HG03442 (cell line): ENCODE measurements at regions not wholly inside any gene's neighbourhood (a gene's known extent, or its start where the extent isn't known, plus 50 kb on each side); places are given as distances from the start of the nearest gene placed in this dataset.
A peak's percentile ranks its signal among the peaks of the same experiment; 100 is the strongest.
"Not testable (repeated sequence)": the region's sequence is repeated elsewhere in the genome, so short reads cannot be mapped to it uniquely, and the experiment has no call there.

Experiments used
- ATAC-seq: cut with Tn5 transposase; IDR thresholded peaks from one replicate; pipeline ENCODE4 v1.9.1; 2021; ENCODE audit warnings: mild to moderate bottlenecking, moderate library complexity; ENCODE audit not compliant: unreplicated experiment

DNA sequence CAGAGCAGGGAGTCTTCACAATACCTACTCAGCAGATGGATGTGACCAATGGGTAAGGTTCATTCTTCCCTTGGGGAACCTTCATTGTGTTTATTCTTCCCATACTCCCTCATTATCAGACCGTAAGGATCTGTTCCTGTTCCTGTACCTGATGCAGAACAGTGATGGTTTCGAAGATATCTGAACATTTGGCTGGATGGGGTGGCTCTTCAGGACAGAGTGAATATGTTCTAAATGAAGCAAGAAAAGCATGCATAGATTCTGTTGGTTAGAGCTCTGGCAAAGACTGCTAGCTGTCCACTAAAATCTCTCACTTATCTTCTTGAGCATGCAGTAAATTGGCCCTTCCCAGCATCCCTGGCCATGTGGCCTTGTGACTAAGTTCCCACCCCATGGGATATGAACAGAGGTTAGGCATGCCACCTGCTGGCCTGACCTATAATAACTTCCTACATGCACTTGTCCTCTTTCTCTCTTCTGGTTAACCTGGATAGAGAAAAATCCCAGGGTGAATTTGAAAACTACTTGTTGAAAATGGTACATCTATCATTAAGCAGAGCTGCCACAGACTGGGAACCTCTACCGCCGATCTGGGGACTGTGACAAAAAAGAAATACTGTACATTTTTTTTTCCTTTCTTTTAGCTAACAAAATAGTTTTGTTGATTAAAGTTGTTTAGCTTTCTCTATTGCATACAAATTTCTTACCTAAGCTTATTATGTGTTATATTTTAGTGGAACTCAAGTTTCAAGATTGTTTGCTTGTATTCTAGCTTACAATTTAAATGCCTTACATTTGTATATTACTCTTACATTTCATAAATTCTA is 60.0 kb upstream of the BANK1 start:
- peak; percentile 91 for ATAC-seq

DNA sequence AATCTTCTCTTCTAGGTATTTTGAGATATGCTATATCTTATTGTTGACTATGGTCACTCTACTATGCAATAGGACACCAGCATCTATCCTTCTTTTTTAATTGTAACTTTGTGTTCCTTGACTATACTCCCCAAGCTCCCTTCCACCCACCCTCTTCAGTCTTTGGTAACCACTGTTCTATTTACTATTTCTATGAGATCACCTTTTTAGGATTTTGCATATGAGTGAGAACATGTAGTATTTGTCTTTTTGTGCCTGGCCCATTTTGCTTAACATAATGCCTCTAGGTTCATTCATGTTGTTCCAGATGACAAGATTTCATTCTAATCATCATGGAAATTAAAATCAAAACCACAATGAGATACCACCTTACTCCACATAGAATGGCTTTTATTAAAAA is 63.3 kb upstream of the BANK1 start:
- no peak for ATAC-seq

DNA sequence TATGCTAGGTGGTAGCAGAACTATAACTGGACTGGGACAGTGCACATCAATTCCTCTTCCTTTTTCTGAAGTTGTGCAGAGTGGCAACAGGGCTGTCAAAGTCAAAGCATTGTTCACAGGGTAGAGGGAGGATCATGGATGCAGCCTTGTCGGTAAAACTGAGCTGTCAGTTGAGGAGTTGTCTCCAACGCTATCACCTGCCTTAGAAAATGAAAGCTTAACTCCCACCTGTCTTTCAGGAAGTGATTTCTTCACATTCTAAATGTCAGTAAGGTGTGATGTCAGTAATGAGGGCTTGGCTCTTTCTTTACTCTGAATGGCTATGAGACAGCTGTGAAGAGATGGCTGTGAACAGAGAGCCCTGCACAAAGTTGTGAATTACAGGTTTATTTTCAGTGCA is 66.4 kb upstream of the BANK1 start:
- ATAC-seq, result no peak

DNA sequence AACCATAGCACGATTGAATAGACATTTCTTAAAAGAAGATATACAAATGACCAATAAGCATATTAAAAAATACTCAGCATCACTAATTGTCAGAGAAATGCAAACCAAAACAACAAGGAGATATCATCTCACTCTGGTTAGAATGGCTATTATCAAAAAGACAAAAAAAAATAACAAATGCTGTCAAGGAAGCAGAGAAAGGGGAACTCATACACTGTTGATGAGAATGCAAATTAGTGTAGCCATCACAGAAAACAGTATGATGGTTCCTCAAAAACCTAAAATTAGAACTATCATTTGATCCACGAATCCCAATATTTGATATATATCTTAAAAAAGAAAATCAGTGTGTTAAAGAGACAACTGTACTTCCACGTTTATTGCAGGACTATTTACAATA is 71.7 kb upstream of the BANK1 start:
- ATAC-seq, result no peak

DNA sequence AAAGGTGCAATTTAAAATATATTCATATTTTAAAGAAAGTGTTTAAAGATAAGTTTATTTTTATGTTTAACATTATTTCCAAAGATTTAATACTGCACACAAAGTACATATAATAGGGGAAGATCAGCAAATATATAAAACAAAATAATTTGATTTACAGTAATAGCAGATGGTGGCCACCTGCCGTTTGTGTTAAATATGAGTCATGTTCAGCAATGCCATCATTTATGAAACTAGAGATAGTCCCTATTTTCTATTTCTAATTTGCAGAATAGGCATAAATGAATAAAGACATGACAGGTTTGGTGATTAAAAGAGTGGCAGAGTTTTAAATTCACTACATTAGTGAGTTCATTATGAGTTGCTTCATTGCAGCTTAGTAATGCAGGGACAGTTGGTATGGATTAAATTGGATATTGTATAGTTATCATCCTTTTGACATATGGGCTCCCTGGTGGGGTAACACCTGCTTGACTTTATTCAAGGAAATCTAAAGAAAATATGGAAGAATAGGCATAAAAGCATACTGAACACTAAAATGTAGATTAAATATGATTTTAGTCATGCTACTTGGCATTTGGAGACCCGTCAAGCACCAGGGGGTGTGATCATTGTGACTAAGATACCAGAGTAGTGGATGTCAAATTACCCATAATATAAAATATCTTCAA is 78.8 kb upstream of the BANK1 start:
- ATAC-seq, result no peak

DNA sequence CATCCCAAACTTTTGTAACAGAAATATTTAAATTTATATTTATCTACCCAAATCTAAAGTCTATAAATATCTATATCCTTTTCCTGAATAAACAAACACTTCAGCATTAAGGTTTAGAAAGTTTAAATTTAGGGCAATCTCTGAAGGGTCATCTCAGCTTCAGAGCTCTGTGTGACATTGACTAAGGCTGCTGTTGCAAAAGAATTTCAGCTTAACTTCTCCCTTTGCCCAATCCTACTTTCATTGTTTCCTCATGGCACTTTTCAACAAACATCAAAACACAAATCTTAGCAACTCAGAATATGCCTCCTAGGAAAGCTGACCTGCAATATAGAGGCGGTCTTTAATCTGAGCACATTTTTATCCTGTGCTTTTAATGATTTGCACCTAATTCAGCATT is 79.7 kb upstream of the BANK1 start:
- ATAC-seq, result no peak

DNA sequence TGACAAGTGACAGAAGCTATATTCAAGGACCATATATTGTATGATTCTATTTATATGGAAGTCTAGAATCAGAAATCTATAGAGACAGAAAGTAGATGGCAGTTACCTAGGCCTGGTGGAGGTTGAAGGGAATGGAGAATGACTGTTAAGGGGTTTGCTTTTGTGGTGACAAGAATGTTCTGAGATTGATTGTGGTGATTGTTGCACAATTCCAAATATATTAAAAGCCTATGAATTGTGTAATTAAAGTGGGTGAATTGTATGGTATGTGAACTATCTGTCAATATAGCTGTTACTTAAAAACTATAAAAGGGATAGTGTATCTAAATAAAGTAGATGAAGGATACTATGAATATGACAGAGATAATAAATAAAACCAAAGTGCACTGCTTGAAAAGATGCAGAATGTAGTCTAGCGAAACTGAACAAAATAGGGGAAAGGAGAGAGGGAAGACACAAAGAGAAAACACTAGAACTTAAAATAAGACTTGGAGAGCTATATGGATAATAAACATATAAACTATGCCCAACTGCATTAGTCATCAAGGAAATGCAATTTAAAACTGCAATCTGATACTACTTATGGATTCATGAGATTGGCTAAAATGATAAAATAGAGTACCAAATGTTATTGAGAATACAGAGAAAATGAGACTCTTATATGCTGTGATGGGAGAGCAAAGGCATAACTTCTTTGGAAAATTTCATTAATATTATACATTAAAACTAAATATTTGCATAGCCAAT is 82.1 kb upstream of the BANK1 start:
- ATAC-seq, result no peak

DNA sequence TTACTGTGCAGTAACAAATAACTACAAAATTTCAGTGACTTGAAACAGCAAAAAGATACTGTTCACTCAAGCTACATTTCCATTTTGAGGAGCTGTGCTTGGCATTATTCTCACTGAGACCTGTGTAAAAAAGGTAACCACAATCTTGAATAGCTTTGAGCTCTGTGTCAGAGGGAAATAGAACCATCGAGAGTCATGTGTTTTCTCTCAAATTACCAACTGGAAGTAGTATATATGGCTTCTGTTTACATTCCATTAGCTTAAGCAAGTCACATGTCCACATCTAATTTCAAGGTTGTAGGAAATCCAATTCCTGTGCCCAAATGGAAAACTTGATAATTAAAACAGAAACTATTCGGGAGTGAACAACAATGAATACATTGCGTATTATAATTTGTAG is 82.9 kb upstream of the BANK1 start:
- no peak for ATAC-seq

DNA sequence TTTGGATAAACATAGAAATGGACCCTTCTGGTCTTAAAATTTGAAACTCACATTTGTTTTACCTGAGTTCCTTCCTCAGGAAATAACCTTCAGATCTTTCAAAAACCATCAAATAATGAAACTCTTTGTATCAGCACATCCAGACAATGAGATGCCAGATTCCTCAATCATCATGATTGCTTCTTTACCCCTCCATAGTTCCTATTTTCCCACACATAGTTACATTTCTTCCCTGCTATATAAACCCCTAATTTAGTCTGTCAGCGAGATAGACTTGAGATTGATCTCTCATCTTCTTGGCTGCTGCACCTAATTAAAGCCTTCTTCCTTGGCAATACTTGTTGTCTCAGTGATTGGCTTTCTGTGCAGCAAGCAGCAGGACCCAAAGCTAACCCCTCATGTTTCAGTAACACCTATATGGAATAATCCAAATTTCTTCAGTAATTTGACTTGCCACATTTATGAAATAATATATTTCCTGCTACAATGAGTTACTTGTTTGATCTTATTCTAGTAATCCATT is 83.9 kb upstream of the BANK1 start:
- ATAC-seq, result no peak

DNA sequence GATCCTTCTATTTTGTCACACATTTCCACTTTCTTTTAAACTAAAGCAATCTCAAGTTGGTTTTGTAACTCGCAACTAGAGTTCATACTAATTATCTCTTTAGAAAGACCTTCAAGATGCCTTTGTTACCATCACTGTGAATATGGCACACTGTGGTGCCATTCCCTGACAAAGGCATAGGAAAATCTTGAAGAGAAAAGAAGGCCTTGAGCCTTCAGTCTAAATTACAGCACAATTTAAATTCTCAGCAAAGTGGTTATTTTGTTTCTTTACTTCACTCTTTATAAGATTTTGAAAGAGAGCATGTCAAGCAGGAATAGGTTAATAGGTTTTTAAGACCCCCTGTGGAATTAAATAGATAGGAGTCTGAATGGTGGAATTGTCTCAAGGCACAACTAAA is 89.0 kb upstream of the BANK1 start:
- no peak for ATAC-seq

DNA sequence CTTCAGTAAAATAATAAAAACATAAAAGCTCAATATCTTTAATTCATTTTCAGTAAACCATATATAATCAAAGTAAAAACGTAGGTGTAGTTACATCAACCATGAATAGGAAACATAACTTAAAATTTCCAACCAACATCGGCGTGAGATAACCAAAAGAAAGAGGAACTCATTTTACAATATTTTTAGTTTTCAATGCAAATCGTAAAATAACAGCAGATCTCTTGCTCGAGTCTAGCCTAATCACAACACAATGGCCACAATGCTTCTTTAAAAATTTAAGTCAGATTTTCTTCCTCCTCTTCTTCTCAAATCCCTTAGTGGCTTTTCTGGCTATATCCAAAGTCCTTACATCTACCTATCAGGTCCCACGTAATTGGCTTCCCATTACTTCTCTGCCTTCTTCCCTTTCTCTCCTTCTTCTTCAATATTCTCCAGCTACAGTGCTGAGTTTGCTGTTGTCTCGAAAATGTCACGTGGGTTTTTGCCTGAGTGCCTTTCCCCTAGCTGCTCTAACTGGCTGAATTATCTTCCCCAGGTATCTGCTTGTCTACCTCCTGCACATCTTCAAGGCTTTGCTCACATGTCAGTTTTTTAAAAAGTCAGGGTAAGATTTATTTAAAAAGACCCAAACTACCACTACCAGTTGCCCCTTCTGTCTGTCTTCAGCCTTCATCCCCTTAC is 90.9 kb upstream of the BANK1 start:
- ATAC-seq, result no peak

DNA sequence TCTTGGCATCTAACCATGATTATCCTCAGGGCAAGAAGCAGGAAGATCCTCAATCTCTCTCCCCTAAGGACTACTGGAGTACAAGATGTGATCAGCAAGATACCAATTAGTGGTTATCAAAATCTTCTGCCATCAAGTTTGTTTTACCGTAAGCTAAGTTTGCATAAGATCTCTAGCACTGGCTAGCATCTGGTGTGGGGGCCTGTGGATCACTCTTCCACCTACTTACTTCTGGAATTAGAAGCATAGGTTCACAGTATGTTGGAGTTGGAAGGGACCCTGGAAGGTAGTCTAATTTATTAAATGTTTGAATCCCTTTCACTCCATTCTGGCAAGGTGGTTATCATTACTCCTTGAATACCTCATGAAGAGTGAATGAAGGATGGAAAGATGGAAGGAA is 93.3 kb upstream of the BANK1 start:
- ATAC-seq, result no peak

DNA sequence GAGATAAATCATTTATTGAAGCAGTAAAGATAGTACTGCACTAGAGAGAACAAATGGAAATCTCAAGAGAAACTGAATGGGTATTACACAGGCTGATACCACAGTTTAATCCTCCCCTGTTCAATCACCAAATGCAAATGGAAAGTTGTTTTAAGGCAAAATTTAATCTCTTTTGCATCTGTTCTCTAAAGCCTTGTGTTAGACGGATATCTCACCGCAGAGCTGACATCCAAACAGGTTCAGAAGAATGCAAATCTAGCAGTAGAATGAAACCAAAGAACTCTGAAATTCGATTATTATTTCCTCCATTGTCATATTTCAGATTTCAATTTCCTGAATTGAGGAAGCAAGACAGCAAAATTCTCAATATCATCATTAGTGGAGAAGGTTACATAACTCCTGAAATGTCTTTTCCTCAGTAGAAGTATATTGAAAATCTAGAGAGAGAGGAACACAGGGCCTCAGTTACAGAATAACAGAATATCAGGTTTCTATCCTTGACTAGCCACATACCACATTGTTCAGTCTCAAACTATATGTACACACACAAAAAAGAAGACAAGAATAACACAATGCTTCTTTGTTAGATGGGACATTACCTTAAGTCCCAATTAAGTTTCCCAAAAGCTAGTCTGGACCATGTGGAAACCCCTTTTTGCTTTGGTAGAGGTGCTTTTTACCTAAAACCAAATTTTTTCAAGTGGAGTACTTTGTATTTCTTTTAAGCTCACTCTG is 94.1 kb upstream of the BANK1 start:
- ATAC-seq, result no peak

DNA sequence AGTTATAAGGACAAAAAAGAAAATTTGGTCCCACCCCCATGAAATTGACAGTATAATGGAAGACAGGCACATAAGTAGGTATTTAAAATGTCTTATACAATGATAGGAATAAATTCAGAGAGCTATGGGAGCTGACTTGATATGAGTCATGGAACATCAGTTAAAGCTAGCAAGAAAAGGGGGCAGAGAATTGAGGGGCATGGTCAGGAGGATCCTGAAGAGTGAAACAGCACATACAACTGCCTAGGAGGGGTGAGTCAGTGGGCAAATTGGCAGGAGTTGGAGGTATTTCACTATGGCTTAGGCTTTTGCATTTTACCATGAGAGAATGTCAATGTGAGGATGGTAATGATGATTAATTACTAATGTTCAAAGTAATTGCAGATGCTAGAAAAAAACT is 95.4 kb upstream of the BANK1 start:
- no peak for ATAC-seq

DNA sequence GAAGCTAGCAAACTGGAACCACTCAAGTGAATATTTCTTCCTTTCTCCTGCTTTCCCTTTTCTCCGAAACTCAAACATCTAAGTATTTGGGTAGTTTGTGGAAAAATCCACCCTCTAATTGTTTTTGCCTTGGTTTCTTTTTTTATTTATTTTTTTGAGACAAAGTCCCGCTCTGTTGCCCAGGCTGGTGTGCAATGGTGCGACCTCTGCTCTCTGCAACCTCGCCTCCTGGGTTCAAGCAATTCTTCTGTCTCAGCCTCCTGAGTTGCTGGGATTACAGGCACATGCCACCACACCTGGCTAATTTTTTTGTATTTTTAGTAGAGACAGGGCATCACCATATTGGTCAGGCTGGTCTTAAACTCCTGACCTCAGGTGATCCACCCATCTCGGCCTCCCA is 96.1 kb upstream of the BANK1 start:
- not testable (repeated sequence) for ATAC-seq

DNA sequence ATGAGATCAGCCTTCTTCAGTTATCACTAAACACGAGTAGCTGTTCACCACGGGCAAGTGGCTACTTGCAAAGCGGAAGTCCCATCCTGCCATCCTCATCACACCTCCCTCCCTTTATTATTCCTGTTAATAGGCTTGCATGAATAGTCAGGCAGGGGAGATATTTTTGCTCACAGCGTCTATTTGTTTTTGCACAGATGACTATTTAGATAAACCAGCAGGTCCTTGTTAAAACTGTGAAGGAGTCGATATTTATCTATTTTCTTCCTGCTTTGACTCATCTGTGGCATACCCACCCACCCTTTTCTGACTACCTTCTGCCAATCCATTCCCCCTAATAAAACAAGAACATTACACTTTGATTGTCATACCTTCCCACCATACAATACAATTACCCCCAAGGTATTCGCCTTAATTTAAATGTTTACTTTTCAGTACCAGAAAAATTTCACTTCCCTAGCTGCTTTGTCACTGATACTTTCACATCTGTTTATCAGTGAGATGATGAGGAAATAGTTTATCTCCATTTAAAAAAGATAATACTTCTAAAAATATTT is 96.6 kb upstream of the BANK1 start:
- ATAC-seq, result peak; percentile 78

DNA sequence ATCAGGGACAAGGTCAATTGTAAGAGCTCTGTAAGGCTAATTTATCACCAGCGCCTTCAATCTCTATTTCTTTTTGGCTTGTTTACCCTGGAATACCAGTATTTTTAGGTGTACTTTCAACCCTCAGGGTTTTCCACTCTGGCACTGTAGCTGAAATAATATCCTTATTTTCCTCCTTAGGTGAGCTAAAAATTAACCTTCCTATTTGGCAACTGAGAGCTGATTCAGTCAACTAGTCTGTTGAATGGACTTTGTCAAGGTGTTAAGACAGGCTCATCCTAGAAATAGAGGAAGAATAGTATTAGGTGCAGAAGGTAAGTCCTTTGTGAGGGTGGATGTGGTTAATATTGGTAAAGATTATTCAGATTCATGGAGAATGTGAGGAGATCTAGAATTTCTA is 101.3 kb upstream of the BANK1 start:
- ATAC-seq, result no peak

DNA sequence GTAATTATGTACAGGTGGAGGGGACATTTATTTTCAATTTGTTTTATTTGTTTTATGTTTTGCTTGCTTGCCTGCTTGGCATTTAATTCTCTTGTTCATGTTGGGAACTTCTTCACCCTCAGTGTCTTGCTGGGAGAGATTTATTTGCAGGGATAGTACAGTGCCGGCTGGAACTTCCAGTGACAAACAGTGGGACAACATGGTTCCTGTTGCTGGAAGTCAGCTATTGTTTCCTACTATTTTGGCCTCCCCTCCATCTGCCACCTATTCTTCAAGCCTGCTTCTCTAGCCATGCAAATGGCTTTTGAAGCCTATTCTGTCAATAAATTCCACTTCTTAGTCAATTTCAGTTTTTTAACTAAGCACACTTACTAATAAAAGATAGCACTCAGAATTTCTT is 105.4 kb upstream of the BANK1 start:
- ATAC-seq, result no peak

DNA sequence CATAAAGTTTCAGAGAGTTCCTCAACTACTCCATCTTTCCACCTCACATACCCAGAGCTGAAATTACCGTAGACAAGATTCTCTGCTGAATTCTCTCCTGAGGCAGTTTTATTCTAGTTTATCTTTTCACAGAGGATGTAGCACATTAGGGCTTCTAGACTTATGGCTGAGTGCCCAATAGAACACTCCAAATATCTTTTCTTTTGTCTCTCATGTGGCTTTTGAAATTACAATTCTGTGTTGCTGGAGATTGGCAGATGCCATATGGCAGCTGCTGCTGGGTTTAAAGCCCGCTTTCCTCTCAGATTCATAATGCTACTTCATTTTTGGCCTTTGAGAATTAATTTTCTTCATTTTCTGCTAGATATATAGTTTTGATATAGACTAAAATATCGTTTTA is 107.6 kb upstream of the BANK1 start:
- no peak for ATAC-seq

DNA sequence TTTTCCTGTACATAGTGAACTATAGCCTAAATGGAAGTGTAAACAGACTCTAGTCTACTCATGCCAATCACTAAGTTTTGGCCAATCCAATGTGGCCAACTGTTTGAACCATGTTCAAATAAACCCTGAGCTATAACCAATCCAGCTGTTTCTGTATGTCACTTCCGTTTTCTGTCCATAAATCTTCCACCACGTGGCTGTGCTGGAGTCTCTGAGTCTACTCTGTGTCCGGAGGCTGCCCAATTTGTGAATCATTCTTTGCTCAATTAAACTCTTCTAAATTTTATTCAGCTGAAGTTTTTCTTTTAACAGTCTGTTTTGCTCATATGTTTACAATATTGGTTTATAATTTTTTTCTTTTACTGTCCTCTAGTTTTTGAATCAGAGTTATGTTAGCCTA is 112.3 kb upstream of the BANK1 start:
- no peak for ATAC-seq
